ENCODE measurements at regions not wholly inside any gene's neighbourhood (a gene's known extent, or its start where the extent isn't known, plus 50 kb on each side); places are given as distances from the start of the nearest gene placed in this dataset.

DNA sequence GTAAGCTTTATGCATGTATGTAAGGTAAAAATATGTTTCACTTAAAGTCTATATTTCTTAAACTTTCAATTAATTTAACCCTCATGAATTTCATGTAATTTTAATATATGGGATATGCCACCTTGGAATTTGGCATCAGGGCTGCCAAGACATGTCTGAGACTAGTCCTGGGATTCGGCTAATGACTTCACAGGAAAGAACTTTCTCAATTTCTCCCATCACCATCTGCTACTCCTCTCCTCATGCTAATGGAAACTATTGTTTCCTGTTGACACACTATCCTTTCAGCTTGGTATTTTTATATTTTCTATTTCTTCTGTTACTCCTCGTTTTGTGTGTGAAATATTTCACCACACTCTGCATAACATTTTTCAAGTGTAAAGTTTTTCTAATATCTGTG is 205.9 kb downstream of the ARL4A start:
- Histone ChIP-seq H3K36me3 (ENCODE audit: control insufficient read depth in 1 of 2, insufficient read depth in 2 of 2, low read length in 2 of 2) (no peaks in the 10 kb centered on the region), H3K4me1 (ENCODE audit: control insufficient read depth in 1 of 2, insufficient read depth in 2 of 2, low read length in 2 of 2) (no peaks in the 10 kb centered on the region), H3K27me3 (ENCODE audit: control insufficient read depth in 1 of 2, insufficient read depth in 2 of 2, low read length in 2 of 2) (no peaks in the 10 kb centered on the region), H3K9ac (ENCODE audit: low read depth in 1 of 2, low read length in 2 of 2) (no peak overlapping the region), H3K9me3 (ENCODE audit: control insufficient read depth in 1 of 2, low read length in 2 of 2) (no peaks in the 10 kb centered on the region), H3K27ac (ENCODE audit: low read depth, low read length) (no peak overlapping the region), H3K4me3 (ENCODE audit: low read depth in 1 of 2, low read length in 2 of 2) (no peak overlapping the region)

DNA sequence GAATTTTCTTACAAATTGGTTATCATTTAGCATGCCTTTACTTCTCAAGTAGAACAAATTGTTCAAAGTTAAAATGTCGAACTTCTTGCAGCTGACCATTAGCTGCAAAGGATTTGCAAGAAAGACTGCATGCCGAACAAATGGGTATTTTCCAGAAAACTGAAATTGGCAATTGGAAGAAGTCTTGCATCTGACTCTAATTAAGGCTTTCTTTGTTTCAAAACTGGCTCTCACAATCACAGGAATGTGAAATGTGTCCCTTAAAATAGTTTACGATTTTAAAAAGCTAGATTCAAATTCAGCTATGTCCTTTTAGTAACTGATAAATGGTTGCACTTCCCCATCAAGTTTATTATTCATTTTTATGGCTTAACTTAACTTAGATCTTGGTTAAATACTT is 207.9 kb downstream of the ARL4A start:
- no peaks in the 10 kb centered on the region for H3K27me3 ChIP-seq (ENCODE audit: control insufficient read depth in 1 of 2, insufficient read depth in 2 of 2, low read length in 2 of 2)

GRCh38 chr7:12896316-12896715 is 208.9 kb downstream of the ARL4A start:
- Histone ChIP-seq H3K4me1 (ENCODE audit: control insufficient read depth in 1 of 2, insufficient read depth in 2 of 2, low read length in 2 of 2) (no peaks in the 10 kb centered on the region), H3K9me3 (ENCODE audit: control insufficient read depth in 1 of 2, low read length in 2 of 2) (no peaks in the 10 kb centered on the region), H3K9ac (ENCODE audit: low read depth in 1 of 2, low read length in 2 of 2) (no peak overlapping the region), H3K27me3 (ENCODE audit: control insufficient read depth in 1 of 2, insufficient read depth in 2 of 2, low read length in 2 of 2) (no peaks in the 10 kb centered on the region), H3K4me3 (ENCODE audit: low read depth in 1 of 2, low read length in 2 of 2) (no peak overlapping the region), H3K27ac (ENCODE audit: low read depth, low read length) (no peak overlapping the region), H3K36me3 (ENCODE audit: control insufficient read depth in 1 of 2, insufficient read depth in 2 of 2, low read length in 2 of 2) (no peaks in the 10 kb centered on the region)

More for the DNA sequence above, 207.9 kb downstream of the ARL4A start:
- Histone ChIP-seq H3K27ac (ENCODE audit: low read depth, low read length) (no peak overlapping the region), H3K9me3 (ENCODE audit: control insufficient read depth in 1 of 2, low read length in 2 of 2) (no peaks in the 10 kb centered on the region), H3K4me1 (ENCODE audit: control insufficient read depth in 1 of 2, insufficient read depth in 2 of 2, low read length in 2 of 2) (no peaks in the 10 kb centered on the region), H3K36me3 (ENCODE audit: control insufficient read depth in 1 of 2, insufficient read depth in 2 of 2, low read length in 2 of 2) (no peaks in the 10 kb centered on the region), H3K4me3 (ENCODE audit: low read depth in 1 of 2, low read length in 2 of 2) (no peak overlapping the region), H3K9ac (ENCODE audit: low read depth in 1 of 2, low read length in 2 of 2) (no peak overlapping the region)

DNA sequence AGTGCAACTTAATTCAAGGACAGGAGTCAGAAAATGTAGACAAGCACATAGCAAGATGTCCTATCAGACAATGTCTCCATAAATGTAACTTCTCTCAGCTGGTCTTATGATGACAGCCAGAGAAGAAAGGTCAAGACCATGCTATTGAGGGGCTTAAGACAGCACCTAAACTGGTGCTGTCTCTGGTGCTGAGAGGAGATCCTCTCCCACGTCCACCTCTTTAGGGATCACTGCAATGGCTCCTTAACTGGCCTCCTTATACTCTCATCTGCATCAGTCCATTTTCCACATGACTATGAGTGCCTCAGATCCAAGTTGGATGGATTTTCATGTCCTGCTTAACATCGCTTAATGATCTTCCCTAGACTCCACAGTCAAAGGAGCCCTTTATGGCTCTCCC is 210.6 kb downstream of the ARL4A start:
- no peaks in the 10 kb centered on the region for H3K9me3 ChIP-seq (ENCODE audit: control insufficient read depth in 1 of 2, low read length in 2 of 2)
- no peak overlapping the region for H3K9ac ChIP-seq (ENCODE audit: low read depth in 1 of 2, low read length in 2 of 2)
- no peaks in the 10 kb centered on the region for H3K36me3 ChIP-seq (ENCODE audit: control insufficient read depth in 1 of 2, insufficient read depth in 2 of 2, low read length in 2 of 2)
- H3K27ac ChIP-seq (ENCODE audit: low read depth, low read length): no peak overlapping the region
- H3K4me3 ChIP-seq (ENCODE audit: low read depth in 1 of 2, low read length in 2 of 2): no peak overlapping the region
- H3K27me3 ChIP-seq (ENCODE audit: control insufficient read depth in 1 of 2, insufficient read depth in 2 of 2, low read length in 2 of 2): no peaks in the 10 kb centered on the region
- H3K4me1 ChIP-seq (ENCODE audit: control insufficient read depth in 1 of 2, insufficient read depth in 2 of 2, low read length in 2 of 2): peaks cover 6 to 12% of the 10 kb centered on the region in 2 donors

DNA sequence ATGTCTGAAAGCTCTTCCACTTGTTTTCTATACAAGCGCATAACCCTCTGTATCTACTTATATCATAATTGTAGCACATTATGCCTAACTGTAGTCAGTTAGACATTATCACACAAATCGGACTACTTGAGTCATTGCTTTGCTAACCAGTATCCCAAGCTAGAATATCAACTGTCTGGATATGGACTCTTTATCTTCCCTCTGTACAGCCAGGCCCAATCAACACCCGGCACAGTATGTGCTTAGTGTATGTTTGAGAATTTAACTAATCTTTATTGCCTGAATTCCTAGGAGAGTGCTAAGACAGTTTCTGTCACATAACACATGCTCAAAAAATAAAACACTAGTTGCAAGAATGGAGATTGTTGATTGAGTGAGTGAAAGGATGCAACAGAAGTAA is 211.2 kb downstream of the ARL4A start:
- Histone ChIP-seq H3K27ac (ENCODE audit: low read depth, low read length) (no peak overlapping the region), H3K27me3 (ENCODE audit: control insufficient read depth in 1 of 2, insufficient read depth in 2 of 2, low read length in 2 of 2) (no peaks in the 10 kb centered on the region), H3K4me1 (ENCODE audit: control insufficient read depth in 1 of 2, insufficient read depth in 2 of 2, low read length in 2 of 2) (peaks cover 6 to 12% of the 10 kb centered on the region in 2 donors), H3K9me3 (ENCODE audit: control insufficient read depth in 1 of 2, low read length in 2 of 2) (no peaks in the 10 kb centered on the region), H3K36me3 (ENCODE audit: control insufficient read depth in 1 of 2, insufficient read depth in 2 of 2, low read length in 2 of 2) (no peaks in the 10 kb centered on the region), H3K9ac (ENCODE audit: low read depth in 1 of 2, low read length in 2 of 2) (no peak overlapping the region), H3K4me3 (ENCODE audit: low read depth in 1 of 2, low read length in 2 of 2) (no peak overlapping the region)

DNA sequence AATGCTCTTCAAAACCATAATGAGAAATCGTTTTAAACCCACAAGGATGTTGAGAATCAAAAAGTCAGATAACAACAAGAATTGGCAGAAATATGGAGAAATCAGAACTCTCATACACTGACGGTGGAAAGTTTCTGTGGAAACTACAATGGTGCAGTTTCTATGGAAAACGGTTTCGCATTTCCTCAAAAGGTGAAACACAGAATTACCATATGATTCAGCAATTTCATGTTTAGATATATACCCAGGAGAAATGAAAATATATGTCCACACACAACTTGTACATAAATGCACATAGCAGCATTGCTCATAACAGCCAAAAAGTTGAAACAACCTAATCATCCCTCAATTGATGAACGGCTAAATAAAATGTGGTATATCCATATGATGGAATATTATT is 218.2 kb downstream of the ARL4A start:
- Histone ChIP-seq H3K4me1 (ENCODE audit: control insufficient read depth in 1 of 2, insufficient read depth in 2 of 2, low read length in 2 of 2) (peaks cover 6 to 12% of the 10 kb centered on the region in 2 donors), H3K27ac (ENCODE audit: low read depth, low read length) (no peak overlapping the region), H3K27me3 (ENCODE audit: control insufficient read depth in 1 of 2, insufficient read depth in 2 of 2, low read length in 2 of 2) (no peaks in the 10 kb centered on the region)

DNA sequence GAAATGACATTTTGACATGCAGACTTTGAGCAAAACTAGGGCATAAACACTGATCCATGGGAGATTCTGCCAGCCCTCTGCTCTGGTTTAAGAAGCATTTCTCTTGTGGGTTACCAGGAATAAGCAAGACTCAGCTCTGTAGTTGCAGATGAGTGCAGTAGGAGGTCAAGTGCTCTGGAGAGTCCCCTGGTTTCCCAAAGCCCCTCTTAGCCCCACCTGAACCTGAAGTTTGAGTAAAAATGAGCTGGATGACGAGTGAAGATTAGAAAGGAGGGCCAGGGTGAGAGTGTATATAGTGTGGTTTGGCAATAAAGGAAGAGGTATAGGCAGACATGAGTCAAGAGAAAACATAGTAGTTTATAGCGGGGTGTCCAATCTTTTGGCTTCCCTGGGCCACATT is 220.3 kb downstream of the ARL4A start:
- H3K4me3 ChIP-seq (ENCODE audit: low read depth in 1 of 2, low read length in 2 of 2): no peak overlapping the region
- H3K36me3 ChIP-seq (ENCODE audit: control insufficient read depth in 1 of 2, insufficient read depth in 2 of 2, low read length in 2 of 2): no peaks in the 10 kb centered on the region
- no peaks in the 10 kb centered on the region for H3K27me3 ChIP-seq (ENCODE audit: control insufficient read depth in 1 of 2, insufficient read depth in 2 of 2, low read length in 2 of 2)
- H3K9me3 ChIP-seq (ENCODE audit: control insufficient read depth in 1 of 2, low read length in 2 of 2): no peaks in the 10 kb centered on the region
- H3K9ac ChIP-seq (ENCODE audit: low read depth in 1 of 2, low read length in 2 of 2): no peak overlapping the region
- H3K4me1 ChIP-seq (ENCODE audit: control insufficient read depth in 1 of 2, insufficient read depth in 2 of 2, low read length in 2 of 2): no peaks in the 10 kb centered on the region
- H3K27ac ChIP-seq (ENCODE audit: low read depth, low read length): no peak overlapping the region

More for the DNA sequence above, 218.2 kb downstream of the ARL4A start:
- H3K36me3 ChIP-seq (ENCODE audit: control insufficient read depth in 1 of 2, insufficient read depth in 2 of 2, low read length in 2 of 2): no peaks in the 10 kb centered on the region
- no peak overlapping the region for H3K9ac ChIP-seq (ENCODE audit: low read depth in 1 of 2, low read length in 2 of 2)
- no peaks in the 10 kb centered on the region for H3K9me3 ChIP-seq (ENCODE audit: control insufficient read depth in 1 of 2, low read length in 2 of 2)
- no peak overlapping the region for H3K4me3 ChIP-seq (ENCODE audit: low read depth in 1 of 2, low read length in 2 of 2)

- Histone ChIP-seq H3K9me3 (ENCODE audit: control insufficient read depth in 1 of 2, low read length in 2 of 2) (no peaks in the 10 kb centered on the region), H3K36me3 (ENCODE audit: control insufficient read depth in 1 of 2, insufficient read depth in 2 of 2, low read length in 2 of 2) (no peaks in the 10 kb centered on the region), H3K27me3 (ENCODE audit: control insufficient read depth in 1 of 2, insufficient read depth in 2 of 2, low read length in 2 of 2) (no peaks in the 10 kb centered on the region), H3K4me3 (ENCODE audit: low read depth in 1 of 2, low read length in 2 of 2) (no peak overlapping the region), H3K27ac (ENCODE audit: low read depth, low read length) (no peak overlapping the region), H3K9ac (ENCODE audit: low read depth in 1 of 2, low read length in 2 of 2) (no peak overlapping the region), H3K4me1 (ENCODE audit: control insufficient read depth in 1 of 2, insufficient read depth in 2 of 2, low read length in 2 of 2) (no peaks in the 10 kb centered on the region)
These were observed 222.1 kb downstream of the ARL4A start for GRCh38 chr7:12909483-12909882.

GRCh38 chr7:12911053-12911452 is 223.6 kb downstream of the ARL4A start:
- Histone ChIP-seq H3K27ac (ENCODE audit: low read depth, low read length) (no peak overlapping the region), H3K4me3 (ENCODE audit: low read depth in 1 of 2, low read length in 2 of 2) (no peak overlapping the region), H3K4me1 (ENCODE audit: control insufficient read depth in 1 of 2, insufficient read depth in 2 of 2, low read length in 2 of 2) (no peaks in the 10 kb centered on the region), H3K9me3 (ENCODE audit: control insufficient read depth in 1 of 2, low read length in 2 of 2) (no peaks in the 10 kb centered on the region), H3K36me3 (ENCODE audit: control insufficient read depth in 1 of 2, insufficient read depth in 2 of 2, low read length in 2 of 2) (no peaks in the 10 kb centered on the region), H3K9ac (ENCODE audit: low read depth in 1 of 2, low read length in 2 of 2) (no peak overlapping the region), H3K27me3 (ENCODE audit: control insufficient read depth in 1 of 2, insufficient read depth in 2 of 2, low read length in 2 of 2) (no peaks in the 10 kb centered on the region)

- Histone ChIP-seq H3K4me3 (ENCODE audit: low read depth in 1 of 2, low read length in 2 of 2) (no peak overlapping the region), H3K9me3 (ENCODE audit: control insufficient read depth in 1 of 2, low read length in 2 of 2) (no peaks in the 10 kb centered on the region), H3K36me3 (ENCODE audit: control insufficient read depth in 1 of 2, insufficient read depth in 2 of 2, low read length in 2 of 2) (no peaks in the 10 kb centered on the region), H3K27ac (ENCODE audit: low read depth, low read length) (no peak overlapping the region), H3K27me3 (ENCODE audit: control insufficient read depth in 1 of 2, insufficient read depth in 2 of 2, low read length in 2 of 2) (no peaks in the 10 kb centered on the region), H3K4me1 (ENCODE audit: control insufficient read depth in 1 of 2, insufficient read depth in 2 of 2, low read length in 2 of 2) (no peaks in the 10 kb centered on the region), H3K9ac (ENCODE audit: low read depth in 1 of 2, low read length in 2 of 2) (no peak overlapping the region)
These were observed 225.6 kb downstream of the ARL4A start for GRCh38 chr7:12913002-12913401.

DNA sequence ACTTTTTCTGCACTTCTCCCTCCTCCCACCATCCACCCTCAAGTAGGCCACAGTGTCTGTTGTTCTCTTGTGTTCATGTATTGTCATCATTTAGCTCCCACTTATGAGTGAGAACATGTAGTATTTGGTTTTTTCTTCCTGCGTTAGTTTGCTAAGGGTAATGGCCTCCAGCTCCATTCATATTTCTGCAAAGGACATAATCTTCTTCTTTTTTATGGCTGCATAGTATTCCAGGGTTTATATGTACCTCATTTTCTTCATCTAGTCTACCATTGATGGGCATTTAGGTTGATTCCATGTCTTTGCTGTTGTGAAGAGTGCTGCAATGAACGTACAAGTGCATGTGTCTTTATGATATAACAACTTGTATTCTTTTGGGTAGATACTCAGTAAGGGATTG is 230.4 kb downstream of the ARL4A start:
- Histone ChIP-seq H3K27me3 (ENCODE audit: control insufficient read depth in 1 of 2, insufficient read depth in 2 of 2, low read length in 2 of 2) (no peaks in the 10 kb centered on the region), H3K4me1 (ENCODE audit: control insufficient read depth in 1 of 2, insufficient read depth in 2 of 2, low read length in 2 of 2) (peaks cover 0 to 6% of the 10 kb centered on the region in 2 donors), H3K27ac (ENCODE audit: low read depth, low read length) (no peak overlapping the region), H3K9ac (ENCODE audit: low read depth in 1 of 2, low read length in 2 of 2) (no peak overlapping the region), H3K9me3 (ENCODE audit: control insufficient read depth in 1 of 2, low read length in 2 of 2) (no peaks in the 10 kb centered on the region), H3K36me3 (ENCODE audit: control insufficient read depth in 1 of 2, insufficient read depth in 2 of 2, low read length in 2 of 2) (no peaks in the 10 kb centered on the region), H3K4me3 (ENCODE audit: low read depth in 1 of 2, low read length in 2 of 2) (no peak overlapping the region)

Data from duodenal mucosa (tissue), 2 donors.